ENCODE measurements at regions not wholly inside any gene's neighbourhood (a gene's known extent, or its start where the extent isn't known, plus 50 kb on each side); places are given as distances from the start of the nearest gene placed in this dataset.

DNA sequence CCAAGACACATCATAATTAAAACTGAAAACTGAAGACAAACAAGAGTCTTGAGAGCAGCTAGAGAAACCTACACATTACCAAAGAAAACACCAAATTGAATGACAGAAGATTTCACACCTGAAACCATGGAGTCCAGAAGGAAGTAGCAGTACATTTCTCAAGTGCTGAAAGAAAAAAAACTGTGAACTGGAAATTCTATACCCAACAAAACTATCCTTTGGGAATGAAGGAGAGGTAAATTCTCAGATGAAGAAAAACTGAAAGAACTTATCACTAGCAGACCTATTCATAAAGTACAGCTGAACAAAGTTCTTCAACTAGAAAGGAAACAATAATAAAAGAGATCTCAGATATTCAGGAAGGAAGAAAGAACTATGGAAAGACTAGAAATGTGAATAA is 198.7 kb upstream of the ZNF507 start:
- Histone ChIP-seq H3K9me3 (ENCODE audit: control insufficient read depth, low read depth, low read length) (peaks cover 3% of the 10 kb centered on the region), H3K4me2 (ENCODE audit: control insufficient read depth, extremely low read depth, insufficient read depth, low read depth, low read length) (no peak overlapping the region), H2AFZ (ENCODE audit: control insufficient read depth, low read length) (no peak overlapping the region), H3K27ac (ENCODE audit: control insufficient read depth, insufficient read depth, low read length) (no peak overlapping the region), H3K4me1 (ENCODE audit: control insufficient read depth, extremely low read depth, insufficient read depth, low read length) (no peaks in the 10 kb centered on the region), H3K27me3 (ENCODE audit: control insufficient read depth, extremely low read depth, insufficient read depth, low read length) (no peaks in the 10 kb centered on the region), H3K79me2 (ENCODE audit: control insufficient read depth, insufficient read depth, low read length) (no peaks in the 10 kb centered on the region), H3K9ac (ENCODE audit: control insufficient read depth, extremely low read depth, insufficient read depth, low read length) (no peak overlapping the region), H3K36me3 (ENCODE audit: control insufficient read depth in 2 of 2, extremely low read depth in 1 of 2, insufficient read depth in 2 of 2, low read length in 2 of 2) (no peaks in the 10 kb centered on the region), H3K9me1 (ENCODE audit: control insufficient read depth, extremely low read depth, insufficient read depth, low read length) (no peaks in the 10 kb centered on the region), H4K20me1 (ENCODE audit: control insufficient read depth, extremely low read depth, insufficient read depth, low read length) (no peaks in the 10 kb centered on the region), H3K4me3 (ENCODE audit: control insufficient read depth in 2 of 3, extremely low read depth in 1 of 3, insufficient read depth in 2 of 3, low read depth in 1 of 3, low read length in 3 of 3) (no peak overlapping the region)
- TF ChIP-seq, protein P1, sequence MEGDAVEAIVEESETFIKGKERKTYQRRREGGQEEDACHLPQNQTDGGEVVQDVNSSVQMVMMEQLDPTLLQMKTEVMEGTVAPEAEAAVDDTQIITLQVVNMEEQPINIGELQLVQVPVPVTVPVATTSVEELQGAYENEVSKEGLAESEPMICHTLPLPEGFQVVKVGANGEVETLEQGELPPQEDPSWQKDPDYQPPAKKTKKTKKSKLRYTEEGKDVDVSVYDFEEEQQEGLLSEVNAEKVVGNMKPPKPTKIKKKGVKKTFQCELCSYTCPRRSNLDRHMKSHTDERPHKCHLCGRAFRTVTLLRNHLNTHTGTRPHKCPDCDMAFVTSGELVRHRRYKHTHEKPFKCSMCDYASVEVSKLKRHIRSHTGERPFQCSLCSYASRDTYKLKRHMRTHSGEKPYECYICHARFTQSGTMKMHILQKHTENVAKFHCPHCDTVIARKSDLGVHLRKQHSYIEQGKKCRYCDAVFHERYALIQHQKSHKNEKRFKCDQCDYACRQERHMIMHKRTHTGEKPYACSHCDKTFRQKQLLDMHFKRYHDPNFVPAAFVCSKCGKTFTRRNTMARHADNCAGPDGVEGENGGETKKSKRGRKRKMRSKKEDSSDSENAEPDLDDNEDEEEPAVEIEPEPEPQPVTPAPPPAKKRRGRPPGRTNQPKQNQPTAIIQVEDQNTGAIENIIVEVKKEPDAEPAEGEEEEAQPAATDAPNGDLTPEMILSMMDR (optimal IDR thresholded peaks at IDR 0.05 in 1 of 3, IDR thresholded peaks at IDR 0.05 in 1 of 3, conservative IDR thresholded peaks at IDR 0.05 in 1 of 3; ENCODE audit: extremely low read depth in 1 of 3, insufficient read depth in 2 of 3, low read length in 3 of 3) = no peak
- TF ChIP-seq EZH2 (IDR thresholded peaks at IDR 0.05; ENCODE audit: low read length) = no peak
- no peak for DNase-seq (ENCODE audit: low read depth, low spot score)
- no peak for FAIRE-seq
- dilution Hi-C loops (cut with MboI; ENCODE audit: extremely low pct_ligation_motif_present, low sequenced_read_pairs) = no loop called here

DNA sequence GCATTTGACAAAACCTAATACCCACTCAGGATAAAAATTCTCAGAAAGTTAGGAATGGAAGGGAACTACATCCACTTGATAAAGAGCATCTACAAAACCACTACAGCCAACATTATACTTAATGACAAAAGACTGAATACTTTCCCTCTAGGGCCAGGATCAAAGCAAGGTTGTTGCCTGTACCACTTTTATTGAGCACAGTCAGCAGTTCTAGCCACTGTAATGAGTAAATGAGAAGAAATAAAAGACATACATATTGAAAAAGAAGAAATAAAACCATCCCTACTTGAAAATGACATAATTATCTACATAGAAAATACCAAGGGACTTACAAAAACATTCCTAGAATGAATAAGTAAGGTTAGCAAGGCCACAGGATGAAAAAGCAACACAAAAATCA is 194.8 kb upstream of the ZNF507 start:
- dilution Hi-C loops (cut with MboI; ENCODE audit: extremely low pct_ligation_motif_present, low sequenced_read_pairs) = no loop called here
- no peaks in the 10 kb centered on the region for H3K36me3 ChIP-seq (ENCODE audit: control insufficient read depth in 2 of 2, extremely low read depth in 1 of 2, insufficient read depth in 2 of 2, low read length in 2 of 2)
- H3K9me1 ChIP-seq (ENCODE audit: control insufficient read depth, extremely low read depth, insufficient read depth, low read length) = no peaks in the 10 kb centered on the region
- no peaks in the 10 kb centered on the region for H4K20me1 ChIP-seq (ENCODE audit: control insufficient read depth, extremely low read depth, insufficient read depth, low read length)
- H3K79me2 ChIP-seq (ENCODE audit: control insufficient read depth, insufficient read depth, low read length) = no peaks in the 10 kb centered on the region
- H3K9me3 ChIP-seq (ENCODE audit: control insufficient read depth, low read depth, low read length) = peaks cover under 1% of the 10 kb centered on the region
- H3K4me1 ChIP-seq (ENCODE audit: control insufficient read depth, extremely low read depth, insufficient read depth, low read length) = no peaks in the 10 kb centered on the region
- FAIRE-seq = no peak
- H3K4me2 ChIP-seq (ENCODE audit: control insufficient read depth, extremely low read depth, insufficient read depth, low read depth, low read length) = no peak overlapping the region
- no peaks in the 10 kb centered on the region for H3K27me3 ChIP-seq (ENCODE audit: control insufficient read depth, extremely low read depth, insufficient read depth, low read length)
- no peak for DNase-seq (ENCODE audit: low read depth, low spot score)
- no peak overlapping the region for H2AFZ ChIP-seq (ENCODE audit: control insufficient read depth, low read length)
- H3K9ac ChIP-seq (ENCODE audit: control insufficient read depth, extremely low read depth, insufficient read depth, low read length) = no peak overlapping the region
- no peak overlapping the region for H3K4me3 ChIP-seq (ENCODE audit: control insufficient read depth in 2 of 3, extremely low read depth in 1 of 3, insufficient read depth in 2 of 3, low read depth in 1 of 3, low read length in 3 of 3)
- TF ChIP-seq, protein P1 (optimal IDR thresholded peaks at IDR 0.05 in 1 of 3, IDR thresholded peaks at IDR 0.05 in 1 of 3, conservative IDR thresholded peaks at IDR 0.05 in 1 of 3; ENCODE audit: extremely low read depth in 1 of 3, insufficient read depth in 2 of 3, low read length in 3 of 3) = no peak
- TF ChIP-seq EZH2 (IDR thresholded peaks at IDR 0.05; ENCODE audit: low read length) = no peak
- H3K27ac ChIP-seq (ENCODE audit: control insufficient read depth, insufficient read depth, low read length) = no peak overlapping the region

Data from keratinocyte (primary cell).